CD8-positive, alpha-beta memory T cell (primary cell): ENCODE measurements at regions not wholly inside any gene's neighbourhood (a gene's known extent, or its start where the extent isn't known, plus 50 kb on each side); places are given as distances from the start of the nearest gene placed in this dataset.

Source experiments
- CTCF ChIA-PET: fragments of 350-600 bp; sonication (Branson Sonifier 250); formaldehyde crosslinking; loops from one replicate; lab custom pipeline; 2021; ENCODE audit warnings: antibody characterized with exemption; lab: Charles Lee
- POLR2A ChIA-PET: fragments of 350-600 bp; sonication (Branson Sonifier 250); formaldehyde crosslinking; loops from one replicate; lab custom pipeline; 2021; ENCODE audit warnings: antibody characterized with exemption; lab: Charles Lee
- DNase-seq, 5 donors: peaks; one replicate each; pipeline versions ENCODE4 v3.0.0 to v3.0.0-alpha.2; 2020 to 2022; ENCODE audit warnings: mixed read lengths in 1 of 5
- H3K27ac ChIP-seq: one replicate; pipeline ENCODE4 v1.7.0; 2013; ENCODE audit warnings: low read depth, mild to moderate bottlenecking, low read length, moderate library complexity
- H3K27me3 ChIP-seq: 2 replicates; pipeline ENCODE4 v1.7.0; 2013; ENCODE audit warnings: low read length, mild to moderate bottlenecking; ENCODE audit not compliant: insufficient read depth, poor library complexity, severe bottlenecking
- H3K36me3 ChIP-seq: 2 replicates; pipeline ENCODE4 v1.7.0; 2013; ENCODE audit warnings: mild to moderate bottlenecking, low read length, moderate library complexity; ENCODE audit not compliant: insufficient read depth
- H3K4me1 ChIP-seq: 2 replicates; pipeline ENCODE4 v1.7.0; 2013; ENCODE audit warnings: mild to moderate bottlenecking, low read length, moderate library complexity; ENCODE audit not compliant: insufficient read depth
- H3K4me3 ChIP-seq: 2 replicates; pipeline ENCODE4 v1.7.0; 2013; ENCODE audit warnings: mild to moderate bottlenecking, low read length
- H3K9me3 ChIP-seq: 2 replicates; pipeline ENCODE4 v1.7.0; 2013; ENCODE audit warnings: mild to moderate bottlenecking, low read length
- H3K27ac Mint-ChIP-seq, 8 donors: one replicate each; pipeline ENCODE4 v1.8.0; 2020 to 2021; ENCODE audit warnings: mixed read lengths in 8 of 8, mild to moderate bottlenecking in 6 of 8, inconsistent platforms in 3 of 8, moderate library complexity in 3 of 8
- H3K27me3 Mint-ChIP-seq, 2 donors: one replicate each; pipeline ENCODE4 v1.8.0; 2020 to 2021; ENCODE audit warnings: mixed read lengths in 2 of 2, mild to moderate bottlenecking in 1 of 2, moderate library complexity in 1 of 2
- H3K36me3 Mint-ChIP-seq, 3 donors: one replicate each; pipeline ENCODE4 v1.8.0; 2020 to 2021; ENCODE audit warnings: mixed read lengths in 3 of 3, inconsistent platforms in 1 of 3, mild to moderate bottlenecking in 1 of 3
- H3K4me1 Mint-ChIP-seq, 3 donors: one replicate each; pipeline ENCODE4 v1.8.0; 2020 to 2021; ENCODE audit warnings: mixed read lengths in 3 of 3, inconsistent platforms in 1 of 3, mild to moderate bottlenecking in 1 of 3
- H3K4me3 Mint-ChIP-seq, 7 donors: one replicate each; pipeline ENCODE4 v1.8.0; 2020 to 2021; ENCODE audit warnings: mixed read lengths in 7 of 7, mild to moderate bottlenecking in 6 of 7, moderate library complexity in 4 of 7, inconsistent platforms in 2 of 7
- H3K9me3 Mint-ChIP-seq, 5 donors: one replicate each; pipeline ENCODE4 v1.8.0; 2020 to 2022; ENCODE audit warnings: mixed read lengths in 5 of 5, mild to moderate bottlenecking in 3 of 5, moderate library complexity in 2 of 5, inconsistent platforms in 1 of 5

DNA sequence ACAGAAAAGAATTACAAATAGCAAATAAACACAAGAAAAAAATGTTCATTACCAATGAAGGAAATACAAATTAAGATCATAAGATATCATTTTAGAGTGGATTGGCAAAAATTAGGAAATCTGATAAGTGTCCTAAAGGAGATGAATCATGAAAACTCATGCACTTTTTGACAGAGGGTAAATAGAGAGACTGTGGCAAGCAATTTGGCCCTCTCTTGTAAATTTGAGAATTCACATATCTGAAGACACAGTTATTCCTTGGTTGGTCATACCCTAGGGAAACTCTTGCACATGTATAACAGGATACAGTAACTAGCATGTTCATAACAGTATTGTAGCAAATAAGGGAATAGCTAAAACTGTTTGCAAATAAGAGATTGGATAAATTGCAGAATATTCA, 246.0 kb upstream of the GADL1 start:
- ChIA-PET CTCF (no interaction called here), POLR2A (no interaction called here)
- no peaks in the 10 kb centered on the region for H3K9me3 ChIP-seq
- DNase-seq = no peak
- Mint-ChIP-seq H3K4me3 (no peak overlapping the region), H3K27me3 (peaks cover 2 to 4% of the 10 kb centered on the region in 2 donors), H3K9me3 (no peaks in the 10 kb centered on the region), H3K27ac (no peak overlapping the region), H3K36me3 (no peaks in the 10 kb centered on the region), H3K4me1 (no peaks in the 10 kb centered on the region)
- H3K4me3 ChIP-seq = no peak overlapping the region
- H3K27me3 ChIP-seq = no peaks in the 10 kb centered on the region
- H3K27ac ChIP-seq = no peak overlapping the region
- H3K4me1 ChIP-seq = no peaks in the 10 kb centered on the region
- H3K36me3 ChIP-seq = no peaks in the 10 kb centered on the region

DNA sequence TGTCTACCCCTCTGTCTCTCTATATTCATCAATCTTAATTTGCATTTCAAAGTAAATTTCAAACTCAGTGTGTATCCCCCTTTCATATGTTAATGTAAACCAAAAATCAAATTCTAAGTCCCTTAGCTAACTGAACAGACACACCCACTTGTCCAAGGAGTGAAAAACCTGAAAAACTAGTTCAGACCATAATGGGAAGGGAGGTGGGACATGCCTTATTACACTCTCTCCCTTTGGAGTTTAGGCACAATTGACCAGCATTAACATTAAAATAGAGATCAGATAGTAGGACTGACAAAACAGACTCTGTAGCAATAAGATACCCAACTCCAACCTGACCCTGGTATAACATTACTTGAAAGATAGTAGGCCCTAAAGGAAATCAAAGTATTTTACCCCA, 247.7 kb upstream of the GADL1 start:
- Mint-ChIP-seq H3K4me3 (no peak overlapping the region), H3K36me3 (no peaks in the 10 kb centered on the region), H3K9me3 (peaks cover 0 to 2% (median 0%) of the 10 kb centered on the region in 5 donors), H3K4me1 (no peaks in the 10 kb centered on the region), H3K27ac (no peak overlapping the region), H3K27me3 (peaks cover 2 to 4% of the 10 kb centered on the region in 2 donors)
- Histone ChIP-seq H3K36me3 (no peaks in the 10 kb centered on the region), H3K9me3 (no peaks in the 10 kb centered on the region), H3K27me3 (no peaks in the 10 kb centered on the region), H3K4me1 (no peaks in the 10 kb centered on the region), H3K27ac (no peak overlapping the region), H3K4me3 (no peak overlapping the region)
- ChIA-PET POLR2A (no interaction called here), CTCF (interaction anchor here (0.8 kb wide), 1 partner anchor 121 kb away, joined by 3 read pairs; no protein-coding TSS in a partner anchor)
- DNase-seq = no peak

DNA sequence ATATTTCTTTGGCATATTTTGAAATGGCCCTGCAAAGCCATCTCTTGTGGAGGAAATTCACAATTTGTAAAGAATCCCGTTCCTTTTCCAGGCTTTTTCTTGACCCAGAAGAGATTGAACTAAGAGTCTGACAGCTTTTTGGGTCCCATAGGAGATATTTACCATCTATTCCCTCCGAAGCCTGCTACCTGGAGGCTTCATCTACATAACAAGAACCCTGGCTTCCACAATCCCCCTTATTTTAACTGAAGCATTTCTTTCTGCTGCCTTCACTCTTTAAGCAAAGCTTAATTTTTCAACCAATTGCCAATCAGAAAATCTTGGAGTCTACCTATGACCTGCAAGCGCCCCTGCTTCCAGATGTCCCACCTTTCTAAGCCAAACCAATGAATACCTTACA, 248.1 kb upstream of the GADL1 start:
- ChIA-PET POLR2A (no interaction called here), CTCF (no interaction called here)
- H3K27ac ChIP-seq = no peak overlapping the region
- Mint-ChIP-seq H3K4me1 (no peaks in the 10 kb centered on the region), H3K27ac (peak overlapping the region in 1 of 8 donors; percentile 13), H3K27me3 (peaks cover 2 to 4% of the 10 kb centered on the region in 2 donors), H3K9me3 (peaks cover 0 to 2% (median 0%) of the 10 kb centered on the region in 5 donors), H3K36me3 (no peaks in the 10 kb centered on the region), H3K4me3 (no peak overlapping the region)
- no peak for DNase-seq
- no peaks in the 10 kb centered on the region for H3K27me3 ChIP-seq
- H3K4me1 ChIP-seq = no peaks in the 10 kb centered on the region
- H3K36me3 ChIP-seq = no peaks in the 10 kb centered on the region
- no peaks in the 10 kb centered on the region for H3K9me3 ChIP-seq
- no peak overlapping the region for H3K4me3 ChIP-seq

DNA sequence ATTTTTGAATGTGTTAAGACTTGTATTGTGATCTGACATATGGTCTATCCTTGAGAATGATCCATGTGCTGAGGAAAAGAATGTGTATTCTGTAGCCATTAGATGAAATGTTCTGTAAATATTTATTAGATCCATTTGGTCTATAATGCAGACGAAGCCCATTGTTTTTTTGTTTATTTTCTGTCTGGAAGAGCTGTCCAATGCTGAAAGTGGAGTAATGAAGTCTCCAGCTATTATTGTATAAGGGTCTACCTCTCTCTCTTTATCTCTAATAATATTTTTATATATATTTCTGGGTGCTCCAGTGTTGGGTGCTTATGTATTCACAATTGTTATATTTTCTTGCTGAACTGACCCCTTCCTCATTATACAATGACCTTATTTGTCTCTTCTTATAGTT, 250.6 kb upstream of the GADL1 start:
- Mint-ChIP-seq H3K9me3 (peaks cover 5 to 15% (median 9%) of the 10 kb centered on the region in 5 donors), H3K27me3 (no peaks in the 10 kb centered on the region), H3K36me3 (peaks cover 0 to 10% (median 2%) of the 10 kb centered on the region in 3 donors), H3K27ac (no peak overlapping the region), H3K4me3 (no peak overlapping the region), H3K4me1 (no peaks in the 10 kb centered on the region)
- DNase-seq = no peak
- Histone ChIP-seq H3K9me3 (no peaks in the 10 kb centered on the region), H3K27me3 (no peaks in the 10 kb centered on the region), H3K36me3 (no peaks in the 10 kb centered on the region), H3K27ac (no peak overlapping the region), H3K4me1 (no peaks in the 10 kb centered on the region), H3K4me3 (no peak overlapping the region)
- ChIA-PET CTCF (no interaction called here), POLR2A (no interaction called here)

DNA sequence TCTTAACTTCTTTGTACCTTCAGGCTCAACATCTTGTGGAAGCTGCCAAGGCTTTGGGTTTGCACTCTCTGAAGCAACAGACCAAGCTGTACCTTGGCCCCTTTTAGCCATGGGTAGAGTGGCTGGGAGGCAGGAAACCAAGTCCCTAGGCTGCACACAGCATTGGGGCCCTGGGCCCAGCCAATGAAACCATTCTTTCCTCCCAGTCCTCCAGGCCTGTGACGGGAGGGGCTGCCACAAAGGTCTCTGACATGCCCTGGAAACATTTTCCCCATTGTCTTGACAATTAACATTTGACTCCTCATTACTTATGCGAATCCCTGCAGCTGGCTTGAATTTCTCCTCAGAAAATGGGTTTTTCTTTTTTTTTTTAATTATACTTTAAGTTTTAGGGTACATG, 253.1 kb upstream of the GADL1 start:
- Mint-ChIP-seq H3K27ac (no peak overlapping the region), H3K9me3 (peaks cover 12 to 28% (median 20%) of the 10 kb centered on the region in 5 donors), H3K27me3 (no peaks in the 10 kb centered on the region), H3K36me3 (peaks cover 2 to 27% (median 3%) of the 10 kb centered on the region in 3 donors), H3K4me1 (no peaks in the 10 kb centered on the region), H3K4me3 (no peak overlapping the region)
- Histone ChIP-seq H3K27ac (no peak overlapping the region), H3K36me3 (no peaks in the 10 kb centered on the region), H3K4me3 (no peak overlapping the region), H3K4me1 (no peaks in the 10 kb centered on the region), H3K27me3 (no peaks in the 10 kb centered on the region), H3K9me3 (no peaks in the 10 kb centered on the region)
- ChIA-PET CTCF (no interaction called here), POLR2A (no interaction called here)
- DNase-seq = no peak

DNA sequence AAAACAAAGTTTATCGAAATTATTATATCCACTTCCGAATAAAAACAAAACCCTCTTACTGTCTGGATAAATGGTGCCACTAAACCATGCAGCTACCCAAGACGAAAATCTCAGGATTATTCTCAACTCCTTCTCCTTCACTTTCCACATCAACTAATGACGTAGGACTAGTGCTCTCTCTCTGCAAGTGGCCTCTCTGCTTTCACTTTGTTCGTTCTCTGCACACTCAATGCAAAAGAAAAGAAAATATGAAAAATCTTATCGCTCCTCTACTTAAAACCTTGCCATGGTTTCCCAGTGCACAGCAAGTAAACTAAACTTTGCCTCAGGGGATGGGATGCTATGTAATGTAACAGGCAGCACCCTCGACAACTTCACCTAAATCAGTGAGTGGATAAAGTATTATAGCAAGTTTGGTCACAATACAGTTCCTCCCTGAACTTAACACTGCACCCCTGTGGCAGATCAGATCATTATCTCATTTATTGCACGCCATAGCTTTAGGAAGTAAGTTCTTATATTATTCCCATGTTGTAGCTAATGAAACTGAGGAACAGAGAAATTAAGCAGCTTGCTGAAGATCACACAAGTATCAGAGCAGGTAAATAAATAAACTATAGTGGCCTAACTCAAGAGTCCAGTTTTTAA, 262.7 kb upstream of the GADL1 start:
- Mint-ChIP-seq H3K27ac (peak overlapping the region in 1 of 8 donors; percentile 23), H3K4me1 (peaks cover 7 to 10% (median 8%) of the 10 kb centered on the region in 3 donors), H3K9me3 (no peaks in the 10 kb centered on the region), H3K4me3 (peak overlapping the region in 5 of 7 donors; percentile 2 to 31 (median 19)), H3K27me3 (no peaks in the 10 kb centered on the region), H3K36me3 (no peaks in the 10 kb centered on the region)
- Histone ChIP-seq H3K4me3 (no peak overlapping the region), H3K27me3 (no peaks in the 10 kb centered on the region), H3K27ac (no peak overlapping the region), H3K4me1 (no peaks in the 10 kb centered on the region), H3K9me3 (no peaks in the 10 kb centered on the region), H3K36me3 (no peaks in the 10 kb centered on the region)
- no peak for DNase-seq
- POLR2A ChIA-PET = no interaction called here
- CTCF ChIA-PET = no interaction called here

DNA sequence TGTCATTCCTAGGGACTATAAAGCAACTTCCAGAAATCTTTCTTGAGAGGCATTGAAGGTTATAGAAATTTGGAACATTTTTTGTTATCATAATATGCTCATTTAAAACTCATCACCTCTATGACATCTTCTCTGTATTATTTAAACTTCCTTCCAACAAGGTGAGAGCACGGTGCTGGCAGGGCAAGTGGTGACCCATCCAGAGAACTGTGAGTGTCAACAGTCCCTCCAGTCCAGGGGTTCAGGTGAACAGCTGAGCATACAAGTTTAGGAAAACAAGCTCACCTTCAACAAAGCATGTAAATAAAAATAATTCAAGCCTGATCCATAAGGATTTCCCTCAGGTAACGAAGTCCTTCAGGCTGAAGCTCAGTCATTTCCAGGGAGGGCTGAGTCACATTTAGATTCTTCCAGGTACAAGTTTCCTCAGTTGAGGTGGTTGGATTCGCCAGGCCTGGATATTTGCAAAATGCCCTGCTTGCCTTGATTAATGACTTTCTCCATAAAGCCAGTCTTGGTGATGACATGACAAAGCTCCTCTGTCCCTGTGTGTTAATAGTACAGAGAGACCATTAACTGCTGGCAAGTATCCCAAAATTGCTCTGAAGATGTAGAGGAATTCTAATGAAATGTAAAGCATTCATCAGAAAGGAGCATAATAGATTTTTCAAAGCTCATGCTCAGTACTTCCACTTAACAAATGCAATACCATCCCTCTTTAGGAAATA, 263.6 kb upstream of the GADL1 start:
- Histone ChIP-seq H3K4me1 (no peaks in the 10 kb centered on the region), H3K36me3 (no peaks in the 10 kb centered on the region), H3K27me3 (no peaks in the 10 kb centered on the region), H3K9me3 (no peaks in the 10 kb centered on the region), H3K27ac (no peak overlapping the region), H3K4me3 (no peak overlapping the region)
- Mint-ChIP-seq H3K4me3 (no peak overlapping the region), H3K9me3 (no peaks in the 10 kb centered on the region), H3K27me3 (no peaks in the 10 kb centered on the region), H3K4me1 (peaks cover 7 to 10% (median 8%) of the 10 kb centered on the region in 3 donors), H3K36me3 (no peaks in the 10 kb centered on the region), H3K27ac (no peak overlapping the region)
- POLR2A ChIA-PET = no interaction called here
- no peak for DNase-seq
- CTCF ChIA-PET = no interaction called here

DNA sequence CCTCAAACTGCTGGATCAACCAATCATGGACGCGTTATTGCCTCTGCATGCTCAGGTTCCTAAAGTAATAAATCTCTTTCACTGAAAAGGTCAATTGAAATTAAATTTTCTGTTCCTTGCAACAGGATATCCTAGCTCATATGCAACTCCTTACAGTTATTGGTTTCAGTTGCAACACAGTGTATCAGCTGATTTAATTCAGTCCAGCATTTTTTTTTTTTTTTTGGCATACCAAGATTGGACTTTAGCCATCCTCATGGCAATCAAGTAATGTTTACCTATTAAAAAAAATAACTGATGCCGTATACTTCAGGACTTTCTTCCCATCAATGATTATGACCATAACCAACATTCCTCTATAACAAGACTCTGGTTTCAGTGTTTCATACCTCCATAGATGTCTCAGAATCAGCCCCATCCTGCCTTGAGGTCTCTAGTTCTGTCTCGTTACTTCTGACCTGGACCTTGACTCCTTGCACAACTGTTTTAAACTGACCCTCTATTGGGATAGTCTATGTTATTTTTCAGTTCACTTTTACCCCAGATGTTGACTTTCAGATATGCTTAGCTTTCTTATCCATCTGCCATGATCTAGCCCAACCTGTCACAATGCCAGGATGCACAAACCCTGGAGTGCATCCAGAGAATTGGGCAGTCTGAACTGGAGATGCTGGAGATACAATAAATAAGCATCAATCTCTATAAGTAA, 265.0 kb upstream of the GADL1 start:
- H3K9me3 ChIP-seq = no peaks in the 10 kb centered on the region
- no peaks in the 10 kb centered on the region for H3K4me1 ChIP-seq
- H3K27ac ChIP-seq = no peak overlapping the region
- Mint-ChIP-seq H3K36me3 (no peaks in the 10 kb centered on the region), H3K4me3 (no peak overlapping the region), H3K4me1 (peaks cover 7 to 10% (median 8%) of the 10 kb centered on the region in 3 donors), H3K27me3 (no peaks in the 10 kb centered on the region), H3K27ac (no peak overlapping the region), H3K9me3 (no peaks in the 10 kb centered on the region)
- H3K27me3 ChIP-seq = no peaks in the 10 kb centered on the region
- ChIA-PET CTCF (no interaction called here), POLR2A (no interaction called here)
- no peak overlapping the region for H3K4me3 ChIP-seq
- DNase-seq = no peak
- no peaks in the 10 kb centered on the region for H3K36me3 ChIP-seq
